ENCODE measurements at regions not wholly inside any gene's neighbourhood (a gene's known extent, or its start where the extent isn't known, plus 50 kb on each side); places are given as distances from the start of the nearest gene placed in this dataset.

DNA sequence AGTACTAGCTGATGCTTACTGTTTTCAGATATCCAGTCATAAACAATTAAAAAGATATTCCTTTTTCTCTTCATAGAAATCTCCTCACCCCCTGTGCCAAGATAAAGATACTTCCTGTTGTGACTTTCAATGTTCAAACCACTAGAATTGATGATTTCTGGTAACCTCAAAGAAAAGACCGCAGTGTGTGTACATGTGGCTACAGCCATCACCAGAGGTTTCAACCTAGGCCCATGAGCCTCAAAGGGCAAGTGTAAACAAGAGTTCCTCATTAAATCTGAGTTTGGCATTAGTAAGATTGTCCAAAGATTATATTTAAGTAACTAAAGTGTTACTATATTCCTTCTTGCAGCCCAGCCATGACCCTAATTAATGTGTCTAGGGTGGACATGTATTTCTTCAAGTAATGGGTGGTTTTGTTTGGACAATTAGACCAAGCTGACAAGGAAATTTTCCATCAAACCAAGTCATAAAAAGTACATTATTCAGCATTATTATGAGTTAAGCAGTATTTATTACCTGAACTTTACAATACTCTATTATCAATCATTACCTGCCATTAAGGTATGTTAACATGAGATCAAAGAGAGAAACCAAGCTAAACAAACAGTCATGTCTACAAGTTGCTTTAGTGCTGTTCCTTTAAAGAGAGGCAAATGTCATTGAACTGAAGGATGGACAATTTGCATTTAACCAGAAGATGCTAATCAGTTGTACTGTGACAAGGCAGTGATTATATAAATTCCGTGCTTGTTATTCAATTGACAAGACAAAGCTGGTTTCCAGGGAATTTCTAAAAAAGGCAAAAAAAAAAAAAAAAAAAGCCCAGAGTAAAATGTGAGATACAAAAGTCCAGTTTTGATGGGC lies 382.7 kb downstream of the LNPK start:
- H3K4me3 ChIP-seq (ENCODE audit: low read depth, low read length, poor library complexity, severe bottlenecking), result no peak overlapping the region
- DNase-seq (ENCODE audit: low spot score), result no peak
- intact Hi-C loops (cut with micrococcal nuclease; ENCODE audit: unreplicated experiment), result no loop called here
- ChIA-PET CTCF (no interaction called here), POLR2A (ENCODE audit: low non-redundant PET) (interaction anchor here (0.6 kb wide), 1 partner anchor 796 kb away, joined by 3 read pairs; no protein-coding TSS in a partner anchor)
- TF ChIP-seq EZH2 (IDR thresholded peaks at IDR 0.05; ENCODE audit: borderline replicate concordance, low read depth, low read length, poor library complexity, severe bottlenecking), result no peak
- H3K4me1 ChIP-seq (ENCODE audit: insufficient read depth, low read length, poor library complexity, severe bottlenecking), result peaks cover 6% of the 10 kb centered on the region
- peaks cover 3% of the 10 kb centered on the region for H3K27me3 ChIP-seq (replicated peaks; ENCODE audit: insufficient read depth, low read depth, low read length, poor library complexity)
- H3K9me3 ChIP-seq (ENCODE audit: low read depth, low read length, poor library complexity, severe bottlenecking), result no peaks in the 10 kb centered on the region
- no TSS peak for BruUV-seq (replicated peaks)
- no peak overlapping the region for H3K27ac ChIP-seq (ENCODE audit: low read depth, low read length, poor library complexity, severe bottlenecking)
- no peaks in the 10 kb centered on the region for H3K36me3 ChIP-seq (ENCODE audit: insufficient read depth, low read length, poor library complexity, severe bottlenecking)

DNA sequence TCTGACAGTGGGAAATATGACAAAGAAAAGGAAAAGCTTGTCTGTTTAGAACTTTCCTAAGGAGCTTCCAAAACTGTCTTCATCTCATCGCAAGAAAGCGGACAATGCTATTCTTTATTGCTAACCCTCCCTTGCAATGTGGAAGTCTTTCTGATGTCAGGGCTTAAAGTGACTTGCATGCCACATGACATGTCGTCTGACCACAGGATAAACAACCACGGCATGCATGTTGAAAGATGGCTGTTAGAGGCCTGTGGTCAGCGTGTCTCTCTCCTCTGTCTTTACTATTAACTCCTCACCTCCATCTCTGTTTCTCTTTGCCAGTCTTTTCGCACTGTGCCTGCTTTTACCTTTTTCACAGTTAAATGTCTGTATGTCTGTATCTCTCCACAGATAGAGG lies 389.8 kb downstream of the LNPK start:
- H3K27ac ChIP-seq (ENCODE audit: low read depth, low read length, poor library complexity, severe bottlenecking), result no peak overlapping the region
- no TSS peak for BruUV-seq (replicated peaks)
- H3K9me3 ChIP-seq (ENCODE audit: low read depth, low read length, poor library complexity, severe bottlenecking), result no peaks in the 10 kb centered on the region
- H3K27me3 ChIP-seq (replicated peaks; ENCODE audit: insufficient read depth, low read depth, low read length, poor library complexity), result peaks cover 3% of the 10 kb centered on the region
- ChIA-PET POLR2A (ENCODE audit: low non-redundant PET) (interaction anchor here (0.6 kb wide), 1 partner anchor 1314 kb away, joined by 4 read pairs; no protein-coding TSS in a partner anchor), CTCF (interaction anchor here (0.5 kb wide), 1 partner anchor 12 kb away, joined by 4 read pairs; no protein-coding TSS in a partner anchor)
- no peak overlapping the region for H3K4me3 ChIP-seq (ENCODE audit: low read depth, low read length, poor library complexity, severe bottlenecking)
- no peaks in the 10 kb centered on the region for H3K4me1 ChIP-seq (ENCODE audit: insufficient read depth, low read length, poor library complexity, severe bottlenecking)
- DNase-seq (ENCODE audit: low spot score), result no peak
- TF ChIP-seq EZH2 (IDR thresholded peaks at IDR 0.05; ENCODE audit: borderline replicate concordance, low read depth, low read length, poor library complexity, severe bottlenecking), result no peak
- intact Hi-C loops (cut with micrococcal nuclease; ENCODE audit: unreplicated experiment), result no loop called here
- no peaks in the 10 kb centered on the region for H3K36me3 ChIP-seq (ENCODE audit: insufficient read depth, low read length, poor library complexity, severe bottlenecking)

DNA sequence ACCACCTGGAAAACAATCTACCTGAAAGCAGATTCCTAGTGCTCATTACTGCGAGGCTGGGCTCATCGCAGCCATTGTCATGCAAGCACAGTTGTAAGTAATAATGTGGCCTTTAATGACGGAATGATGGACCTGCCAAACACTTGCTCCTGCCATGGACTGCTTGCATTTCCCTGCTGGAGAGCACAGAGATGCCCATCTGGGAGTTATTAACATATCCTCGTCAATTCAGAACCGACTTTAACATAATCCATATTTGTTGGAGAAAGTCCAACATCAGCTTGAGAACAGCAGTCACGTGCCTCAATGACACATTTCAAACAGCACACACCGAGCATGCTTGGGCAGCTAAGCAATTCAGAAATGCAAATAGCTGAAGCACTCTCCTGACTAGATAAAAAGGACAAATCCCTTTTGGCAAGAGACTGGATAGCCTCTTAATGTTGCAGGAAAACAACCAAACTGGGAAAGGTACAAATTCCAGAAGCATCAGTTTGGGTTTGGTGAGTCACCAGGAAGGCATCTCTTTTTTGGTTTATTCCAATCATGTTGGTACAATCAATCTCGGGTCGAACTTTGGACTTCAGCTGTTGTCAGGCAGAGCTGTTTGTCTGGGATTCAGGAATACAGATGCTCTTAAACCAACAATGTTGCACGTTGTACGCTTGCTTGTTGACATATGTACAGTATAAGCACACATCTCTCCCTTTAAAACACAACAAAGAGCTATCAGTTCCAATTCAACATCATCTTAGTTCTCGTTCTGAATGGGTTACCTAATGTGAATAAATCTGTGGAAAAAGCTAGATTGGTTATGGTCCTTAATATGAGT lies 395.8 kb downstream of the LNPK start:
- Histone ChIP-seq H3K9me3 (ENCODE audit: low read depth, low read length, poor library complexity, severe bottlenecking) (no peaks in the 10 kb centered on the region), H3K4me1 (ENCODE audit: insufficient read depth, low read length, poor library complexity, severe bottlenecking) (peaks cover 8% of the 10 kb centered on the region), H3K4me3 (ENCODE audit: low read depth, low read length, poor library complexity, severe bottlenecking) (no peak overlapping the region), H3K27me3 (replicated peaks; ENCODE audit: insufficient read depth, low read depth, low read length, poor library complexity) (no peaks in the 10 kb centered on the region), H3K36me3 (ENCODE audit: insufficient read depth, low read length, poor library complexity, severe bottlenecking) (no peaks in the 10 kb centered on the region), H3K27ac (ENCODE audit: low read depth, low read length, poor library complexity, severe bottlenecking) (no peak overlapping the region)
- intact Hi-C loops (cut with micrococcal nuclease; ENCODE audit: unreplicated experiment), result no loop called here
- DNase-seq (ENCODE audit: low spot score), result peak; percentile 30
- TF ChIP-seq, protein P1, sequence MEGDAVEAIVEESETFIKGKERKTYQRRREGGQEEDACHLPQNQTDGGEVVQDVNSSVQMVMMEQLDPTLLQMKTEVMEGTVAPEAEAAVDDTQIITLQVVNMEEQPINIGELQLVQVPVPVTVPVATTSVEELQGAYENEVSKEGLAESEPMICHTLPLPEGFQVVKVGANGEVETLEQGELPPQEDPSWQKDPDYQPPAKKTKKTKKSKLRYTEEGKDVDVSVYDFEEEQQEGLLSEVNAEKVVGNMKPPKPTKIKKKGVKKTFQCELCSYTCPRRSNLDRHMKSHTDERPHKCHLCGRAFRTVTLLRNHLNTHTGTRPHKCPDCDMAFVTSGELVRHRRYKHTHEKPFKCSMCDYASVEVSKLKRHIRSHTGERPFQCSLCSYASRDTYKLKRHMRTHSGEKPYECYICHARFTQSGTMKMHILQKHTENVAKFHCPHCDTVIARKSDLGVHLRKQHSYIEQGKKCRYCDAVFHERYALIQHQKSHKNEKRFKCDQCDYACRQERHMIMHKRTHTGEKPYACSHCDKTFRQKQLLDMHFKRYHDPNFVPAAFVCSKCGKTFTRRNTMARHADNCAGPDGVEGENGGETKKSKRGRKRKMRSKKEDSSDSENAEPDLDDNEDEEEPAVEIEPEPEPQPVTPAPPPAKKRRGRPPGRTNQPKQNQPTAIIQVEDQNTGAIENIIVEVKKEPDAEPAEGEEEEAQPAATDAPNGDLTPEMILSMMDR (conservative IDR thresholded peaks at IDR 0.05; ENCODE audit: low read depth, low read length), result no peak
- TF ChIP-seq EZH2 (IDR thresholded peaks at IDR 0.05; ENCODE audit: borderline replicate concordance, low read depth, low read length, poor library complexity, severe bottlenecking), result no peak
- ChIA-PET CTCF (no interaction called here), POLR2A (ENCODE audit: low non-redundant PET) (interaction anchor here (0.7 kb wide), 1 partner anchor 396 kb away, joined by 3 read pairs; the partner anchor contains the start of gene LNPK)
- no TSS peak for BruUV-seq (replicated peaks)

DNA sequence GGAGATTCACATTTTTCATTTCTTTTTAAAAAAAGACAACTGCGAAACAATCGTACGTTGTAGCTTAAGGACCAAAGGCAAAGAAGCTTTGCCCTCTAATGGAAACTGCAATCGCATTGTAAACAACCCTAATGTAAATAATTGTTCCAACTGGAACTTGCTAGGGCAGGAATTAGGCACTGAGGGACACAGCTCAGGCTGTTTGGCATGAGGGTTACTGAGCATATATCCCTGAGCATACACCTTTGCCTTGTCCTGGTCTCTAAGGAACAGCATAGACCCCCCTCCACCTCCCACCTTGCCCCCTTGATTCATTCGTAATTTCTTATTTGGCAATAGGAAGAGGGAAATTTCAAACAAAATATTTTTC lies 396.4 kb downstream of the LNPK start:
- no peaks in the 10 kb centered on the region for H3K36me3 ChIP-seq (ENCODE audit: insufficient read depth, low read length, poor library complexity, severe bottlenecking)
- peaks cover 14% of the 10 kb centered on the region for H3K4me1 ChIP-seq (ENCODE audit: insufficient read depth, low read length, poor library complexity, severe bottlenecking)
- CTCF ChIA-PET, result no interaction called here
- POLR2A ChIA-PET (ENCODE audit: low non-redundant PET), result interaction anchor here (0.7 kb wide), 1 partner anchor 397 kb away, joined by 3 read pairs; the partner anchor contains the start of gene LNPK
- H3K27me3 ChIP-seq (replicated peaks; ENCODE audit: insufficient read depth, low read depth, low read length, poor library complexity), result no peaks in the 10 kb centered on the region
- H3K9me3 ChIP-seq (ENCODE audit: low read depth, low read length, poor library complexity, severe bottlenecking), result no peaks in the 10 kb centered on the region
- DNase-seq (ENCODE audit: low spot score), result no peak
- BruUV-seq (replicated peaks), result no TSS peak
- no peak overlapping the region for H3K27ac ChIP-seq (ENCODE audit: low read depth, low read length, poor library complexity, severe bottlenecking)
- intact Hi-C loops (cut with micrococcal nuclease; ENCODE audit: unreplicated experiment), result no loop called here
- no peak overlapping the region for H3K4me3 ChIP-seq (ENCODE audit: low read depth, low read length, poor library complexity, severe bottlenecking)
- TF ChIP-seq EZH2 (IDR thresholded peaks at IDR 0.05; ENCODE audit: borderline replicate concordance, low read depth, low read length, poor library complexity, severe bottlenecking), result no peak
- TF ChIP-seq, protein P1 (conservative IDR thresholded peaks at IDR 0.05; ENCODE audit: low read depth, low read length), result no peak

Data from A673 (cell line).